ENCODE measurements at regions not wholly inside any gene's neighbourhood (a gene's known extent, or its start where the extent isn't known, plus 50 kb on each side); places are given as distances from the start of the nearest gene placed in this dataset.

DNA sequence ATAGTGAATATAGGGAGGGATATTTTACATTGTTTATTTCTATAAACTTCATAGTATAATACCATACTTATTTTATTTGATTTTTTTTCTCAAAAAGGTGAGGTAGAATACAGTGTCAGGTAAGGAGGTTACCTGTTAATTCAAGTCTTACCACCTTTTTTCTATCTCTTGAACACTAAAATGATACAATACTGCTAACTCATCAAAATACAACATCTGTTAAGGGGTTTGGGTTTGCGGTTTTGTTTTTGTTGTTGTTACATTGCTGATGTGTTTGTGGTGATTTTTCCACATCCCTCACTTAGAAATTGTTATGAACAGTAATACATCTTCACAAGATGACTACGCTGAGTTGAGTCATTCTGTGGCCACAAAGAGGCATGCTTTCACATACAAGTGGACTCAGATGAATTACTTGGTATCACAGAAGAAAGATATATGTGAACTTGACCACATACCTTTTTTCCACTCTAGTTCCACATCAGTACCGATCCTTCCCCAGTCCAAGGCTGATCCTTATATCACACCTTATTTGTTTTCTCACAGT, 139.4 kb upstream of the ID4 start:
- no peak for TF ChIP-seq ZNF274 (IDR thresholded peaks at IDR 0.05; ENCODE audit: low read depth, low read length)
- no peak for TF ChIP-seq YY1 (IDR thresholded peaks at IDR 0.05; ENCODE audit: insufficient read depth, insufficient read length)
- TF ChIP-seq SUZ12 (IDR thresholded peaks at IDR 0.05; ENCODE audit: extremely low read depth, insufficient read depth, insufficient read length), result no peak

All from NT2/D1 (cell line).